ENCODE measurements at regions not wholly inside any gene's neighbourhood (a gene's known extent, or its start where the extent isn't known, plus 50 kb on each side); places are given as distances from the start of the nearest gene placed in this dataset.

DNA sequence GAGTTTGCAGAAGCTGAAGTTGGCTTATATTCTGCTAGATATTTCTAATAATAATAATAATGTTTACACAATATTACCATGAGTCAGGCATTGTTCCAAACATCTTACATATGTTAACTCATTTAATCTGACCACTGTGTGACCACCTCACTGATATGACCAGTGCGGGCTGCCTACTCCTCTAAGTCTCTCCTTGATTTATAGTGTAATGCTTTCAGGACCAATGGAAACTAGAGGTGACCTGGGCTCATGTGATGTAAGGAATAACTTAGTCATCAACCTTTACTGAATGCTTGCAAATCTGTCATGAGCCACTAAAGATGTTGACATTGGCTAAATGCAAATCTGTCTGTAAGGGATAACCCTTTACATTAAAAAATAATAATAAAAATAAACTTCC is 51.1 kb upstream of the GPR6 start:
- Histone ChIP-seq H3K9me3 (ENCODE audit: low read length) (no peaks in the 10 kb centered on the region), H3K27ac (ENCODE audit: low read depth, low read length) (no peak overlapping the region), H3K4me1 (ENCODE audit: insufficient read depth, low read length) (no peaks in the 10 kb centered on the region), H3K27me3 (ENCODE audit: insufficient read depth, low read length, poor library complexity, severe bottlenecking) (no peaks in the 10 kb centered on the region), H3K36me3 (ENCODE audit: insufficient read depth, low read length) (no peaks in the 10 kb centered on the region), H3K4me3 (ENCODE audit: low read length) (no peak overlapping the region)
- Mint-ChIP-seq H3K4me3 (no peak overlapping the region), H3K27ac (no peak overlapping the region), H3K9me3 (no peaks in the 10 kb centered on the region), H3K36me3 (no peaks in the 10 kb centered on the region), H3K4me1 (no peaks in the 10 kb centered on the region), H3K27me3 (peaks cover 7 to 16% of the 10 kb centered on the region in 2 donors)
- CTCF ChIA-PET = no interaction called here
- DNase-seq = no peak
- POLR2A ChIA-PET = no interaction called here

Data from CD8-positive, alpha-beta memory T cell (primary cell).